ENCODE measurements at regions not wholly inside any gene's neighbourhood (a gene's known extent, or its start where the extent isn't known, plus 50 kb on each side); places are given as distances from the start of the nearest gene placed in this dataset.
"Not testable (repeated sequence)": the region's sequence is repeated elsewhere in the genome, so short reads cannot be mapped to it uniquely, and the experiment has no call there.

DNA sequence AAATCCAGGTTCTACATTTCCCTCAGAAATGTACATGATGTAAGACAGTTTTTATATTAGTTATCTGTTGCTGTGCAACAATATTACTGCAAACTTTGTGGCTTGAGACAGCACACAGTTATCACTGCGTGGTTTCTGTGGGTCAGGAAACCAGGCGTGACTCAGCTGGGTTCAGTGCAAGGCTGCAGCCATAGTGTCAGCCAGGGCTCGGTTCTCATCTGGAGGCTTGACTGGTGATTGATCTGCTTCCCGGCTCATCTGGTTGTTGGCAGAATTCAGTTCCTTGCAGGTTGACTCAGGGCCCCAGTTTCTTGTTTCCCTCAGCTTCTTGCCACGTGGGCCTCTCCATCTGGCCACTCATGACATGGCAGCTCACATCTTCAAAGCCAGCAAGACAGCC is 146.8 kb upstream of the ROPN1B start:
- DNase-seq (ENCODE audit: low read depth in 2 of 2): peak; percentile 18 to 64

DNA sequence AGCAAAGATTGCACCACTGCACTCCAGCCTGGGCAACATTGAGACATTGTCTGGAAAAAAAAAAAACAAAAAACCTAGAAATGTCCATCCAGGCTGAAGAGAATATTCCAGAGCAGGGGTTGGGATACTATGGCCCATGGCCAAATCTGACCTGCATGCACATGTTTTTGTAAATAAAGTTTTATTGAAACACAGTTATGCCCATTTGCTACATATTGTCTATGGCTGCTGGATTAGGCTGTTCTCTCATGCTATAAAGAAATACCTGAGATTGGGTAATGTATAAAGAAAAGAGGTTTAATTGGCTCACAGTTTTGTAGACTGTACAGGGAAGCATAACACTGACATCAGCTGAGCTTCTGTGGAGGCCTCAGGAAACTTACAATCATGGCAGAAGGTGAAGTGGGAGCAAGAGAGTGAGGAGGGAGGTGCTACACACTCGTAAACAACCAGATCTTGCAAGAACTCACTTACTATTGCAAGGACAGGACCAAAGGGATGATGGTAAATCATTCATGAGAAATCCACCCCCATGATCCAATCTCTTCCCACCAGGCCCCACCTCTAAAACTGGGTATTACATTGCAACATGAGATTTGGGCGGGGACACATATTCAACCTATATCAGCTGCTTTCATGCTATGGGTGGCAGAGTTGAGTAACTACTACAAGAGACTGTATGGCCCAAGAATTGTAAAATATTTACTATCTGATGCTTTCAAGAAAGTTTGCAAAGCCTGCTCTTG is 137.8 kb upstream of the ROPN1B start:
- not testable (repeated sequence) for DNase-seq (ENCODE audit: low read depth in 2 of 2)

DNA sequence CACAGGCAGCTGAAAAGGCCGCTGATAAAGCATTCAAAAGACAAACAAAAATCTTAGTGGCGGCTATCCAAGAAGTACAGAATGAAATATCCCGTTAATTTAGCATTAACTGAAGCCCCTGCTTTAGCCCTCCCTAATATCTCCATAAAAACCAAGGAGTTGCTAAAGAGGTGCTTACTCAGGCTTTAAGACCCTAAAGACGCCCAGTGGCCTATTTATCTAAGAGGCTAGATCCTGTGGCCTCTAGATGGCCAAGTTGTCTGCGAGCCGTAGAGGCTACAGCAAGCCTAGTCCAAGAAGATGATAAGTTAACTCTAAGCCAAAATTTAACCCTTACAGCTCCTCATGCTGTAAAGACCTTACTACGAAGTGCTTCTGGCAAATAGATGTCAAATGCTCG is 133.4 kb upstream of the ROPN1B start:
- DNase-seq (ENCODE audit: low read depth in 2 of 2): not testable (repeated sequence)

DNA sequence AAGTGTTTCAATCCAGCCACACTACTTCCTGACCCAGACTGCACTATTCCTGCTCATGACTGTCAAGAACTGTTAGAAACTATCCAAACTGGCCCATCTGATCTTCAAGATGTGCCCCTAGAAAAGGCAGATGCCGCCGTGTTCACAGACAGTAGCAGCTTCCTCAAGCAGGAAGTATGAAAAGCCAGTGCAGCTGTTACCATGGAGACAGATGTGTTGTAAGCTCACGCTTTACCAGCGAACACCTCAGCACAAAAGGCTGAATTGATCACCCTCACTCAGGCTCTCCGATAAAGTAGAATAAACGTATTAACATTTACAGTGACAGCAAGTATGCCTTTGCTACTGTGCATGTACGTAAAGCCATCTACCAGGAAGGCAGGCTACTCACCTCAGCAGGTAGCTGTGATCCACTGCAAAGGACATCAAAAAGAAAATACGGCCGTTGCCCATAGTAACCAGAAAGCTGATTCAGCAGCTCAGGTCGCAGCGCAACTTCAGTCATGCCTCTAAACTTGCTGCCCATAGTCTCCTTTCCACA is 132.9 kb upstream of the ROPN1B start:
- peak in 1 of 2 donors; percentile 0 for DNase-seq (ENCODE audit: low read depth in 2 of 2)

DNA sequence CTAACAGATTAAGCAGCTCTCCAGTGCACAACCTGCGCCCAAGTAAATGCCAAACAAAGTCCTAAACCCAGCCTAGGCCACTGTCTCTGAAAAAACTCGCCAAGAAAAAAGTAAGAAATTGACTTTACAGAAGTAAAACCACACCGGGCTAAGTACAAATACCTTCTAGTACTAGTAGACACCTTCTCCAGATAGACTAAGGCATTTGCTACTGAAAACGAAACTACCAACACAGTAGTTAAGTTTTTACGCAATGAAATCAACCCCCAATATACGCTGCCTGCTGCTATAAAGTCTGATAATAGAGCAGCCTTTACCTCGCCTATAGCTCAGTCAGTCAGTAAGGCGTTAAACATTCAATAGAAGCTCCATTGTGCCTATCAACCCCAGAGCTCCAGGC is 132.2 kb upstream of the ROPN1B start:
- not testable (repeated sequence) for DNase-seq (ENCODE audit: low read depth in 2 of 2)

DNA sequence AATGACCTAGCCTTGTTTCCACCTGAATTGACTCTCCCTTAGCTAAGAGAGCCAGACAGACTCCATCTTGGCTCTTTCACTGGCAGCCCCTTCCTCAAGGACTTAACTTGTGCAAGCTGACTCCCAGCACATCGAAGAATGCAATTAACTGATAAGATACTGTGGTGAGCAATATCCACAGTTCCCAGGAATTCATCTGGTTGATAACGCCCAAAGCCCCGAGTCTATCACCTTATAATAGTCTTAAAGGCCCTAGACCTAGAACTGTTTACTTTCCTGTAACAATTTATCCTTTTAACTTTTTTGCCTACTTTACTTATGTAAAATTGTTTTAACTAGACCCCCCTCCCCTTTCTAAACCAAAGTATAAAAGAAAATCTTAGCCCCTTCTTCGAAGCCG is 130.1 kb upstream of the ROPN1B start:
- DNase-seq (ENCODE audit: low read depth in 2 of 2): not testable (repeated sequence)

DNA sequence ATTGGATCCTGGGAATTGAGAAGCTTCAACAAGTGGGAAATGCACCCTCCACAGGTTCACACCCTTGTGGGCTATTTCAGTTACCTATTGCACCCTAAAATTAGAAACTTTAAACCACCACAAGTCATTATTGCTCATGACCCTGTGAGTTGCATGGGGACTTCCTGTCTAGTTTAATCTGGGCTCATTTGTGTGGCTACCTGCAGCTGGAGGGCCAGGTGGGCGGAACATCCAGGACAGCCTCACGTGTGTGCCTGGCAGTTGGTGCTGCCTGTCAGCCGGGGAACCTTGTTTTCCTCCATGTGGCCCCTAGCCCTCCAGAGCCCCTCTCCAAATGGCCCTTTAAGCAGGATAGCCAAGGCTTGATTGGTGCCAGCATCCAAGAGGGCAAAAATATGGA is 128.5 kb upstream of the ROPN1B start:
- not testable (repeated sequence) for DNase-seq (ENCODE audit: low read depth in 2 of 2)

DNA sequence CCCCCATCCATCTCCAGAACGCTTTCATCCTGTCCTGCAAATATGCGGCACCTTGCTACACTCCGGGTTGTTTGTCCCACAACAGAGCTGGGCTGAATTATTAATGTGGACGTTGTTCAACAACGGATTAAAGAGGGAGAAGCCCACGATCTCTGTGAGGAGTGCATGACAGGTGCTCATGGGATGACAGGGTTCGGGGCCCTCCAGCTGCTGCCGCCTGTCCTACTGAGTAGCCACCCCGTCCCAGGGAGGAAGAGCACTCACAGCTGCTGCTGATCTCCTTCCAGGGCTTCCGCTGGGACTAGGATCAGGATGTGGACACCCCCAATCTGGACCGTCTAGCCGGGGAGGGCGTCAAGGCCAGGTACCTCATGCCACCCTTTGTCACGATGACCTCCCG is 121.0 kb upstream of the ROPN1B start:
- DNase-seq (ENCODE audit: low read depth in 2 of 2): not testable (repeated sequence)

DNA sequence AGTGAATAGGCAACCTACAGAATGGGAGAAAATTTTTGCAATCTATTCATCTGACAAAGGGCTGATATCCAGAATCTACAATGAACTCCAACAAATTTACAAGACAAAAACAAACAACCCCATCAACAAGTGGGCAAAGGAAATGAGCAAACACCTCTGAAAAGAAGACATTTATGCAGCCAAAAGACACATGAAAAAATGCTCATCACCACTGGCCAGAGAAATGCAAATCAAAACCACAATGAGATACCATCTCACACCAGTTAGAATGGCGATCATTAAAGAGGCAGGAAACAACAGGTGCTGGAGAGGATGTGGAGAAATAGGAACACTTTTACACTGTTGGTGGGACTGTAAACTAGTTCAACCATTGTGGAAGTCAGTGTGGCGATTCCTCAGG is 114.0 kb upstream of the ROPN1B start:
- not testable (repeated sequence) for DNase-seq (ENCODE audit: low read depth in 2 of 2)

DNA sequence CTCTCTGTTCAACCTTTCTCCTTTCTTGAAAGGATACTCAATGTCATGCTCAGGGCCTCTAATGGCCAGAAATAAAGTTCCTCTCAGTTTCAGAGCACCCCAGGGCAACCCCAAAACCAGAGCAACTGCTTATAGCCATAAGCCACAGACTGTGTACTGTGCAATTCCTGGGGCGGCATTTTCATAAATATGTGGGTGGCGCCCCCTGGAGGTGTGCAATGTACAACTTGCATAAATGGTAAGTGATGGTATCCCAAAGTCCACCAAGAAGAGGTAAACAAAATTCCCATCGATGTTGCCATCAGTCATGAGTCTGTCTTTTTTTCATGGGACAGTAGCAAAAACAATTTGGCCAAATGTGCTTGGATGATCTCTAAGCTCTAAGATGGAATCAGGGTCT is 108.4 kb upstream of the ROPN1B start:
- DNase-seq (ENCODE audit: low read depth in 2 of 2): peak in 1 of 2 donors; percentile 6

DNA sequence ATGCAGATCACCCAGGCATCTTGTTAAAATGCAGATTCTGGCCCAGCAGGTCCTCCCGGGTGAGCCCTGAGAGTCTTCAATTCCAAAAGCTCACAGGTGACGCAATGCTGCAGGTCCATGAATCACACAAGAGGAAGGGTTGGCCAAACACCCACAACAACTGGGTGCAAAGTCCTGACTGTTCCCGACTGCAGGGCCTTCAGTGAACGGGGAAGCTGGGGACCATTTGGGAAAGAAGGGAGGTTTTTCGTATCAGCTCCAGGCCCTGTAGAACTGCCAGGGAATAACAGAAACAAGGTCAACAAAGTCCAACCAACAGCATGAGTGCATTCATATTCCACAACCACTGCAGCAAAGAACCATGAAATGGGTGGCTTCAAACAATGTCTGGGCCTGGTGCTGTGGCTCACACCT is 106.1 kb upstream of the ROPN1B start:
- not testable (repeated sequence) for DNase-seq (ENCODE audit: low read depth in 2 of 2)

DNA sequence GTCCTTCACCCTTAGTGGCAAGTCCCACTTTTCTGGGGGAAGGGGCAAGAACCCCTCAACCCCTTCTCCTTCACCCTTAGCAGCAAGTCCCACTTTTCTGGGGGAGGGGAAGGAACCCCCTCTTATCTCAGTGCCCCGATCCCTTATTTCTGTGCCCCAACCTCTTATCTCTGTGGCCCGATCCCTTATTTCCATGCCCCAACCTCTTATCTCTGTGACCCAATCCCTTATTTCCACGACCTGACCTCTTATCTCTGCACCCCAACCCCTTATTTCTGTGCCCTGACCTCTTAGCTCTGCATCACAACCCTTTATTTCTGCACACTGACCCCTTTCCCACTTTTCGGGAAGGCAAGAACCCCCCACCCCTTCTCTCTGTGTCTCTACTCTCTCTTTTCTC is 104.4 kb upstream of the ROPN1B start:
- not testable (repeated sequence) for DNase-seq (ENCODE audit: low read depth in 2 of 2)

DNA sequence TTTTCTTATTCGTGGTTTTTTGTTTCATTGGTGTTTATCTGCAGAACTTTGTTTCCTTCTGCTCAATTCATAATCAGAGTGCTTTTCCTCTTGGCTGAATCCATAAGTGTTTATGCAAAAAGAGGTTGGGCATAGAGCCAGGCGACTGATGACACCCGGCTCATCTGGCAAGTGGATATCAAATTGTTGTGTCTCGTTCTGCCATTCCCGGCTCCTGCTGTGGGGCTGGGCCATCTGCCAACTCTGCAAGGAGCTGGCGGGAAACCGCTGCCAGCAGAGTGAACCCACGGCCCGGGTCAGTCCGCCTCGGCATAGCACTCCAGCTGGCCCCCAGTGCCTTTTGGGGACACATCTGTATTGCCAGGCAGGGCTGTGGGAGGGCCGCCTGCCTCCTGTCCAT is 83.0 kb upstream of the ROPN1B start:
- DNase-seq (ENCODE audit: low read depth in 2 of 2): not testable (repeated sequence)

DNA sequence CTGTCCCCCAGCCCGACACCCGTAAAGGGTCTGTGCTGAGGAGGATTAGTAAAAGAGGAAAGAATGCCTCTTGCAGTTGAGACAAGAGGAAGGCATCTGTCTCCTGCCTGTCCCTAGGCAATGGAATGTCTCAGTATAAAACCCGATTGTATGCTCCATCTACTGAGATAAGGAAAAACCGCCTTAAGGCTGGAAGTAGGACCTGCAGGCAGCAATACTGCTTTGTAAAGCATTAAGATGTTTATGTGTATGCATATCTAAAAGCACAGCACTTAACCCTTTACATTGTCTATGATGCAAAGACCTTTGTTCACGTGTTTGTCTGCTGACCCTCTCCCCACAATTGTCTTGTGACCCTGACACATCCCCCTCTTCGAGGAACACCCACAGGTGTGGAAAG is 69.8 kb upstream of the ROPN1B start:
- not testable (repeated sequence) for DNase-seq (ENCODE audit: low read depth in 2 of 2)

DNA sequence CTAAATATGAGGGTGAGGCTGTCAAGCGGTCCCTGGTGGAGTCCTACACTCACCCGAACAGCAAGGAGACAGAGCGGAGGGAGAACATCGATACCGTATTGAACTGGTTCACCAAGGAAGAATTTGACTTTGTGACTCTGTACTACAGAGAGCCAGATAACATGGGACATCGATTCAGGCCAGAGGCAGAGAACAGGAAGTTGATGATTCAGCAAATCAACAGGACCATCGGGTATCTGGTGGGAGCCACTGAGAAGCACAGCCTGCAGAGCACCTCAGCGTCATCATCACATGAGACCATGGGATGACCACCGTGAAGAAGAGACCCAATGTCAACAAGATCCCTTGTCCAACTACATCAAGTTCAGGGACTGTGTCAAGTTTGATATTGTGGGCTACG is 67.5 kb upstream of the ROPN1B start:
- not testable (repeated sequence) for DNase-seq (ENCODE audit: low read depth in 2 of 2)

DNA sequence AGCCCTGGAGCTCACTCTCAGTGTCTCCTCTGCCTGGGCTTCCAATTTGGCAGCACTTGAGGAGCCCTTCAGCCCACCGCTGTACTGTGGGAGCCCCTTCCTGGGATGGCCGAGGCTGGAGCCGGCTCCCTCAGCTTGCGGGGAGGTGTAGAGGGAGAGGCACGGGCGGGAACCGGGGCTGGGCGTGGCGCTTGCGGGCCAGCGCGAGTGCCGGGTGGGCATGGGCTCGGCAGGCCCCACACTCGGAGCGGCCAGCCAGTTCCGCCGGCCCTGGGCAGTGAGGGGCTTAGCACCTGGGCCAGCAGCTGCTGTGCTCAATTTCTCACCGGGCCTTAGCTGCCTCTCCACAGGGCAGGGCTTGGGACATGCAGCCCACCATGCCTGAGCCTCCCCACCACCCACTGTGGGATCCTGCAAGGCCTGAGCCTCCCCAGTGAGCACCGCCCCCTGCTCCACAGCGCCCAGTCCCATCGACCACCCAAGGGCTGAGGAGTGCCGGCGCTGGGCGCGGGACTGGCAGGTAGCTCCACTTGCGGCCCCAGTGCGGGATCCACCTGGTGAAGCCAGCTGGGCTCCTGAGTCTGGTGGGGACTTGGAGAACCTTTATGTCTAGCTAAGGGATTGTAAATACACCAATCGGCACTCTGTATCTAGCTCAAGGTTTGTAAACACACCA is 65.1 kb upstream of the ROPN1B start:
- not testable (repeated sequence) for DNase-seq (ENCODE audit: low read depth in 2 of 2)

DNA sequence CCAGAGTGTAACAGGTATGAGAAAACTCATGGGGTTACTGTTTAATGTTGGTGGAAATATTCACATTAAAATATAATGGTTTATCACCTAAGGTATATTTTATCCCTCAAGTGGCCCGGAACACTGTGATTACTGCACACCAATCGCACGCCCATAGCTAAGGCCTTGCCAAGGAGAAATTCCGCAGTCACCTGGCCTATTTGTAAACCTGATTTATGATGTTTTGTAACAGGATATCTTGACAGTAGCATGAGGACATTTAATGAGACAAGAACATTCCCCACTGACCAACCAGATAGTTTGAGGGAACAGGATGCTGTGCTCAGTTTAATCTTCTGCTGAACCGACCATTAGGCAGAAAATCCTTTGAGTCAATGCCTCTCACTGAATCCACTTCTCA is 61.7 kb upstream of the ROPN1B start:
- not testable (repeated sequence) for DNase-seq (ENCODE audit: low read depth in 2 of 2)

DNA sequence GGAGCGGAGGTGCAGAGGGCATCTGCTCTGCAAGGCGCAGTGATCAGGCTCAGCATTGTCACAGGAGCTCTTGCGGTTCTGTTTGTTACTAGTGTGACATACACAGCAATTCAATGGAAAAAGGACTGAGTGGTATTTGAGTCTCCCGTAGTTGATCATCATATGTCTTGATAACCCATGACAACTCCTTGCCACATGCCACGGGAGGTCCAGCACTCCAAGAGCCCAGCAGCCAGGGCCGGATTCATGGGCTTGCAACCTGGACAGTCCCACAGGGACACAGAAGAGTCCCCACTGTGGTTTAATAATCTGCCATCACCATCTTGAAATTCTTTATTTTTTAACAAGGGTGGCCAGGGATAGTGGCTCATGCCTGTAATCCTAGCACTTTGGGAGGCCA is 58.1 kb upstream of the ROPN1B start:
- DNase-seq (ENCODE audit: low read depth in 2 of 2): not testable (repeated sequence)

DNA sequence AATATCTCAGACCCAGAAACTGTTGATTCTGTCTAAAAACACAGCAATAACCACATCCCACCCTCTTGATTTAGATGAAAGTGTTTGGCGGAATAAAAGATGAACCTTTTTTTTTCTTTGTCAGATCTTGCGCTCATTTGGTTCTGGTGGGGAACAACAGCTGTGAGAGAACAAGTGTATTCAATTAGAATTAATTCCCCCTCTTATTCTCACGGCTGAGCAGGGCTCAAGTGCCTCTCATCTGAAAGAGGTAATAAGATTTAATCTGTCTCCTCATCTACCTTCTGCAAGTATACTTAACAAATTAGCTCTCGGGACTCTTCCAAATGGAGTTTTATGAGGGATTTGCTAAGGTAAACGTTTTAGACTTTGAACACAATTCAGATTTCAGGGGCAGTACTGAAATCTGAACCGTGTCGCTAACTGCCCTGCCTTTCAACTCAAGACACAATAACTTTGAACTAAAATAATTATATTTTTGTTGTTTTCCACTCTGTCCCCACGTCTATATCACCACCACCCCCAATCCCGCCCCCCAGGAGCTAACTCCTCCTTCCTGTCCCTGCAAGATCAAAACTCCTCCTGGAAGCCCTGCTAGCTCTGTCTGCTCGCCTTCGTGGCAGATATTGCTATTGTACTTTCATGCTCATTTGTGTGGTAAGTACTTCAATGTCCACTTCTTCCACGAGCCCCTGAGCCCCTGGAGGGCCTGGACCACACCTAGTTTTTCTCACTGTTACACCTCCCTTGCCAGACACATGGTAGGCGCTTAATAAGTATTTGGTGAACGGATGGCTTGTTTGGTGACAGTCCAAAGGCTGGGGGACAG is 54.2 kb upstream of the ROPN1B start:
- not testable (repeated sequence) for DNase-seq (ENCODE audit: low read depth in 2 of 2)

DNA sequence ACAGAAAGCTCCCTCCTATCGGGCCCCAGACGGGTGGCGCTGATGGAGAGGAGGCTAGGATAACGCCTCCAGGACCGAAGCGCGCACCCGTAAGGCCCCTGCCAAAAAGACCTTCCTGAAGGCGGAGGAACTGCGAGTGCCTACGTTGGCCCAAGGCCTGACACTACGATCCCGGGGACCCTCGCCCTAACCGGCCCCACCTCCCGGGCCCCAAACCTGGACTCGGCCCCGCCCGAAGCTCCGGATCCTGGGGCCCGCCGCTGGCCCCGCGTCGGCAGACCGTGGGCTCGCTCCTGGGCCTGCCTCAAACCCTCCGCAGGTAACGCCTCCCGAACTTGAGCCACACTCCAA is 53.6 kb upstream of the ROPN1B start:
- not testable (repeated sequence) for DNase-seq (ENCODE audit: low read depth in 2 of 2)

DNA sequence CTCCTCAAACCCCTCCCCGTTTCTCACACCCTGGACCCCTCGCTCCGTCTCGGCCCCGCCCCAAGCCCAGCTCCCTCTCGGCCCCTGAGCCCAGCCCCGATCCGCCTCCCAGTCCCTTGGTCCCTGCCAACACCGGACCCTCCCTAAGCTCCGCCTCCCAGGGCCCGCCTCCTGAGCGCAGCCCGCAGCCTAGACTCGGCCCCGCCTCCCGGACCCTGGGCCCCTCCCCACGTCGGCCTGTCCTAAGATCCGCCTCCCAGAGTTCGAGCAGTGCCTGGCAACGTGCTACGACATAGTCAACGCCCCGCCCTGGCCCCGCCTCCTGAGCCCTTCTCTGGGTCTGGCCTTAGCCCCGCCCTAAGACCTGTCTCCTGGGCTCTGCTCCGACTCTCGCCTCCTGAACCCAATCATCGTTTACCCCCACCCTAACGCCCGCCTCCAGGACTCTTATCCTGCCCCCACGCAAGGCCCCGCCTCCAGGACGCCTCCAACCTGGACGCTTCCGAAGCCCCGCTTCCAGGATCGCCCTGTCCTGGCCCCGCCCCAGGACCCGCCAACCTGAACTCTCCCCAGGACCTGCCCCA is 53.1 kb upstream of the ROPN1B start:
- DNase-seq (ENCODE audit: low read depth in 2 of 2): peak; percentile 98 to 99

Measured in stimulated activated CD4-positive, alpha-beta T cell treated with anti-CD3 and anti-CD28 coated beads, Interleukin-4, amount 100 ng/mL, for 48 hours (primary cell).